ENCODE measurements at regions not wholly inside any gene's neighbourhood (a gene's known extent, or its start where the extent isn't known, plus 50 kb on each side); places are given as distances from the start of the nearest gene placed in this dataset.

- TF ChIP-seq RAD21 (IDR thresholded peaks at IDR 0.05) (no peak), CTCF (IDR thresholded peaks at IDR 0.05; ENCODE audit: low read depth, low read length, missing input control) (no peak), JUND (IDR thresholded peaks at IDR 0.05) (no peak)
Measured at GRCh38 chr4:126897038-126897437, 735.7 kb upstream of the INTU start (continued).

- Histone ChIP-seq H3K36me3 (ENCODE audit: control insufficient read depth in 4 of 4, insufficient read depth in 3 of 4, low read depth in 1 of 4, low read length in 3 of 4) (no peaks in the 10 kb centered on the region), H3K9ac (ENCODE audit: low read depth in 1 of 2, low read length in 2 of 2) (no peak overlapping the region), H3K9me3 (ENCODE audit: control insufficient read depth in 4 of 4, low read length in 3 of 4) (peaks cover 4 to 8% (median 6%) of the 10 kb centered on the region in 4 donors), H3K27me3 (ENCODE audit: control insufficient read depth in 4 of 4, insufficient read depth in 4 of 4, low read length in 3 of 4) (no peaks in the 10 kb centered on the region), H3K4me1 (ENCODE audit: control insufficient read depth in 4 of 4, insufficient read depth in 4 of 4, low read length in 3 of 4) (no peaks in the 10 kb centered on the region), H3K27ac (ENCODE audit: low read depth in 1 of 2, low read length in 2 of 2) (no peak overlapping the region), H3K4me3 (ENCODE audit: low read depth in 1 of 3, low read length in 3 of 3) (no peak overlapping the region)
- no peak for TF ChIP-seq NR2F2 (IDR thresholded peaks at IDR 0.05)
- TF ChIP-seq SP1 (IDR thresholded peaks at IDR 0.05): no peak
- no peak for TF ChIP-seq FOXA1 (IDR thresholded peaks at IDR 0.05)
- TF ChIP-seq MAX (IDR thresholded peaks at IDR 0.05): no peak
- no peak for TF ChIP-seq HNF4G (IDR thresholded peaks at IDR 0.05)
- no peak for TF ChIP-seq ZBTB33 (IDR thresholded peaks at IDR 0.05)
- TF ChIP-seq JUND (IDR thresholded peaks at IDR 0.05): no peak
- no peak for TF ChIP-seq RAD21 (IDR thresholded peaks at IDR 0.05)
- no peak for TF ChIP-seq HNF4A (conservative IDR thresholded peaks at IDR 0.05)
- TF ChIP-seq EGR1 (IDR thresholded peaks at IDR 0.05; ENCODE audit: low read depth in 2 of 2): no peak
- TF ChIP-seq CTCF (IDR thresholded peaks at IDR 0.05; ENCODE audit: low read depth, low read length, missing input control): no peak
- no peak for TF ChIP-seq REST (IDR thresholded peaks at IDR 0.05)
- TF ChIP-seq ATF3 (IDR thresholded peaks at IDR 0.05): no peak
- no peak for TF ChIP-seq GABPA (IDR thresholded peaks at IDR 0.05 in 1 of 2, conservative IDR thresholded peaks at IDR 0.05 in 1 of 2)
- WGBS: 84% methylated on average over 1 of the region's 1 CpG
- no peak for DNase-seq (ENCODE audit: low spot score)
Measured at GRCh38 chr4:126898815-126899214, 733.9 kb upstream of the INTU start.
